ENCODE measurements at regions not wholly inside any gene's neighbourhood (a gene's known extent, or its start where the extent isn't known, plus 50 kb on each side); places are given as distances from the start of the nearest gene placed in this dataset.

DNA sequence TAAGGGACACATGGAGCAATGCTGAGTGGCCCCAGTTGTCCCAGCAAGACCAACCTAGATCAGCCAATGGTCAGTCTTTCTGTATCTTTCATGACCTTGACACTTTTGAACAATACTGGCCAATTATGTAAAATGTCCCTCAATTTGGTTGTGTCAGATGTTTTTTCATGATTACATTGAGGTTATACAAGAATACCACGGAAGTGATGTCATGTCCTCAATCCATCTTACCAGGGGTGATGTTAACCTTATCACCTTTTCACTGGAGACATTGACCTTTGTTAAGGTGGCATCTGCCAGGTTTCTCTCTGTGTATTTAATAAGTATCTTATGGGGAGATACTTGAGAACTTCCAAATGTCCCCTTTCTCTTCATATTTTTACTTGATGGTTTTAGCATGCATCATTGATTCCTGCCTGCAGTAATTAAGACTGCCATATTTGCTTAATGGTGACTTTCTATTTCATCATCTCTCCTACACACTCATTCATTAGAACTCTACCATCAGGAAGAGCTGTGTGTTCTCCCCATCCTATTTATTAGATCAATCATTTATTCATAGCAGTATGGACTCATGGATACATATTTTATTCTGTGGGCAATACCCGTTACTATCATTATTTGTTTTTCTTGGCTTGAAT lies 64.7 kb upstream of the RFLNA start:
- H3K4me3 ChIP-seq (ENCODE audit: low read length) = no peak overlapping the region
- no peak for DNase-seq (ENCODE audit: low read depth, low spot score)

- no peak overlapping the region for H3K4me3 ChIP-seq (ENCODE audit: low read length)
- no peak for DNase-seq (ENCODE audit: low read depth, low spot score)
Observed at GRCh38 chr12:124230789-124231188, 64.1 kb upstream of the RFLNA start.

DNA sequence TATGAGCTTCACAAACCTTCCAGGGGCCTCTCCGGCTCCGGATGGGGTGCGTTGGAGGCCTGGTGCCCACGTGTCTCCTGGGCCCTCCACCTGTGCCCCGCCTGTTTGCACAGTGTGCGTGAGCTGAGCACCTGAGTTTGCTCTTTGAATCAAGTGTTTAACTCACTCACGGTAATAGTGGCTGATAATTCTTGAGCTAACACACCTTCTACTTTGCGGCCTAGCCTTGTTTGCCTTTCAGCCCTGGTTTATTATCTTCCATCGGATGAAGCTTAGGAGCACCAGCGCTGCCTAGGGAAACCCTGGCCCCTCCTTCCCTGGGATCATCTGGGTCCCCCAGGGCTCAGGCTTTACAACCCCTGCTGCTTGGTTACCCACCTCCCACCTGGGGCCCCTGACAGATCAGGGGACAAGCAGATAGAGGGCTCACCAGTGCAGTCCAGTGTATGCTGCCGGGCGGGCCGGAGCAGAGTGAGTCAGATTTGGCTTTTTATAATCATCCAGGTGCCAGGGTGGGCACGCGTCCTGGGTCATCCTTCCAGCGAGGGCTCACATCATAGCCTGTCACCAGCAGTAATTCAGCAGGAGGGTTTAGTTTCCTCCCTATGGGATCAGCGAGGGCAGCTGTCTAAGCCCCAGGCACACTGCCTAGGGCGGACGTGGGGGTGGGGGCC lies 62.8 kb upstream of the RFLNA start:
- H3K4me3 ChIP-seq (ENCODE audit: low read length) = no peak overlapping the region
- no peak for DNase-seq (ENCODE audit: low read depth, low spot score)

- DNase-seq (ENCODE audit: low read depth, low spot score) = no peak
- H3K4me3 ChIP-seq (ENCODE audit: low read length) = no peak overlapping the region
Observed at GRCh38 chr12:124232654-124232987, 62.3 kb upstream of the RFLNA start.

DNA sequence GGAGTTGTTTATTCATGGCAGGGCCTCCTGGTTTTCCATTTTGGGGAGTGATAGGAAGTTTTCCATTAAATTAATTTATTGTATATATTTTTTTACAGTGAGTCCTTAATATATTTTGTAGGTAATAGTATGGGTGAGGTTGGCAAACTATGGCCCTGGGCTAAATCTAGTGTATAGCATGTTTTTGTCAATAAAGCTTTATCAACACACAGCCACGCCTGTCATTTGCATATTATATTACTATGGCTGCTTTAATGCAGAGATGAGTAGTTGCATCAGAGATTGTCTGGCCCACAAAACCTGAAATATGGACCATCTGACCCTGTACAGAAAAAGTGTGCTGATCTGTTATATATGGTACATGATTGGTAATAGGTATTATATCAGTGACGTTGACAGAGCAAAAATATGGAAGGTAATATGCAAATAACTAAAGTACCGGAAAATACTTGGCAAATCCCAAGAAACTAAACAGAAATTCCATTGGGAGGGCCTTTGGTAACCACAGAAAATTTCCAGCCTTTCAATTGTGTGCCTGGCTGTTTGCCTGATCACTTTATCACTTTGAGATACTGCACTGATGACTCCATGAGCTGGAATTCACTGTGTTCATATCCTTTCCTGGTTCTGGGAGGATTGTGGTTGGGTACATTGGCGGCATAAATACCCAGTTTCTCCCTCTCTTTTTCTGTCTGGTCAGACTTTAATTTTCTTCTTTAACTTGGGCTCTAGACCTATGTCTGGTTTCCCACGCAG lies 61.7 kb upstream of the RFLNA start:
- no peak overlapping the region for H3K4me3 ChIP-seq (ENCODE audit: low read length)
- DNase-seq (ENCODE audit: low read depth, low spot score) = no peak

- no peak overlapping the region for H3K4me3 ChIP-seq (ENCODE audit: low read length)
- DNase-seq (ENCODE audit: low read depth, low spot score) = no peak
Observed at GRCh38 chr12:124233846-124234640, 60.9 kb upstream of the RFLNA start.

GRCh38 chr12:124236625-124237031 lies 58.3 kb upstream of the RFLNA start:
- no peak overlapping the region for H3K4me3 ChIP-seq (ENCODE audit: low read length)
- no peak for DNase-seq (ENCODE audit: low read depth, low spot score)

GRCh38 chr12:124238886-124239285 lies 56.0 kb upstream of the RFLNA start:
- H3K4me3 ChIP-seq (ENCODE audit: low read length) = no peak overlapping the region
- DNase-seq (ENCODE audit: low read depth, low spot score) = no peak

DNA sequence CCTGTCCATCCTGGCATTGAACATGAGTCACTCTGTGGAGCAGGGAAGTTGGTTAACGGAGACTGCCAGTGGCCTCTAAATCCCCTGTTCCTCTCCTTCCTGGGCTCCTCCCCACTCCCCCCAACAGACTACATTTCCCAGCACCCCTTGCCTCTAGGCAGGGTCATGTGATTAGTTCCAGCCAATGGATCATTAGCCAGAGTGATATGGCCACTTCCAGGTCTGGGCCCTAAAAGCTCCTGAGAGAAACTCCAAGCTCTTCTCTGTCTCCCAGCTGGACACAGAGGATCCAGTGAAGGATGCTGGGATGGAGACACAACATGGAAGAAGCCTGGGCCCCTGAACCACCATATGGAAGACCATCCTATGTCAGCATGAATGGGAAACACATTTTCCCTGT lies 54.4 kb upstream of the RFLNA start:
- DNase-seq (ENCODE audit: low read depth, low spot score) = peak; percentile 50
- H3K4me3 ChIP-seq (ENCODE audit: low read length) = no peak overlapping the region

DNA sequence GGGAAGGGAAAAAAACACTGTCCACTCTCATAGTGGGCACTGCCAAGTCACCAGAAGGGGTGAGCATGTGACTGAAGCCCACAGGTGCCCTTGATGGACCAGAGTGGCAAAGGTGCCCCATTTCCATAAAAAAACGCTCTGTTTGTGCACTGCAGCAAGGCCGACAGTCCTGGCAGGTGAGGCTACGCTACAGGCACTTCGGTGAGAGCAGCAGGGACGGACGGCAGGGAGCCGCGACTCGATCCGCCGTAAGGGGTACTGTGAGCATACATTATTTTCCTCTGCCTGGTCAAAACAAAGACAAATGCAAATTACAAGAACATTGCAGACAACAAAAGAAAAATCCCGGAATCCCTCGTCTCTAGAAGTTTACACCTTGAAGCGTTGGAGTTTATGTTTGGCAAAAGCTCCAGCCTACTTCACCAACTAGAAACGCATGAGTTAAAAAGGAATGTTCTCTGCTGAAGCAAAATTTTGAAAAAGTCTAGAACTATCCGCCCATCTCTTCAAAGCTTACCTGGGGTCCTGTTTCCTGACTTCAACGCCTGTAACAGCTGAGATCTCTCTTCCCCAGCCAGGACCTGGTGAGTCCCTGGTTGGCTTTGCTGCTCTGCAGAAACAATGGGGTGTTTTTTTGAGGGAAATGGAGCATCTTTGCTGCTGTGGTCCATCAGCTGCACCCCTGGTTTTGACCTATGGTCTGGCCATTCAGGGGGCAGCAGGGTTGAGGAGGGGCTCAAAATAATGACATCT lies 52.9 kb upstream of the RFLNA start:
- no peak for DNase-seq (ENCODE audit: low read depth, low spot score)
- no peak overlapping the region for H3K4me3 ChIP-seq (ENCODE audit: low read length)

- no peak for DNase-seq (ENCODE audit: low read depth, low spot score)
- H3K4me3 ChIP-seq (ENCODE audit: low read length) = no peak overlapping the region
Observed at GRCh38 chr12:124242529-124243065, 52.3 kb upstream of the RFLNA start.

DNA sequence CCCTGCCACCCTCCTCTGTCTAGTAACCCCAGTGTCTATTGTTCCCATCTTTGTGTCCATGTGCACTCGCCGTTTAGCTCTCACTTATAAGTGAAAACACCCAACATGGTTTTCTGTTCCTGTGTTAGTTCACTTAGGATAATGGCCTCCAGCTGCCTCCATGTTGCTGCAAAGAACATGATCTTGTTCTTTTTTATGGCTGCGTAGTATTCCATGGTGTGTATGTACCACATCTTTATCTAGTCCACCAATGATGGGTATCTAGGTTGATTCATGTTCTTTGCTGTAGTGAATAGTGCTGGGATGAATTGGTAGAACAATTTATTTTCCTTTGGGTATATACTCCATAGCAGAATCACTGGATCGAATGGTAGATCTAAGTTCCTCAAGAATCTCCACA lies 51.0 kb upstream of the RFLNA start:
- no peak for DNase-seq (ENCODE audit: low read depth, low spot score)
- no peak overlapping the region for H3K4me3 ChIP-seq (ENCODE audit: low read length)
